ENCODE measurements at regions not wholly inside any gene's neighbourhood (a gene's known extent, or its start where the extent isn't known, plus 50 kb on each side); places are given as distances from the start of the nearest gene placed in this dataset.

DNA sequence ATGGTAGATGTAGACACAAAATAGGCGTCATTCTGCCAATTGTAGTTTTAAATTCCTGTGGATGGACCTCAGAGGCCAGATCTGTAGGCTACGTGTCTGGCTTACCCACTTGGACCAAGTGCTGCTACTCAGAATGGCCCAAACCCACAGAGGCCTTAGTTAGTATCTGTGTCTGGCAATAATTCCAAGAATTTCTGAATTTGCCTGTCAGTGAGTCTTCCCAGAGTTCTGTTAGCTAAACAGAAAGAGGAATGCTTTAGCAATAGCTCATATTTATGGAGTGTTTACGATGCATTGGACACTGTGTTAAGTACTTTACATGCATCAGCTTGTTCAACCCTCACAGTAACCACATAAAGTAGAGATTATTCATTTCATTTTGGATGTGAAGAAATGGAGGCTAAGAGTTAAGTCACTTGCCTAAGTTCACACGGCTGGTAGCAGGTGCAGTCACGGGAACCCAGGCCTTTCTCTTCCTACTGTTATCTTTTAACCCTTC lies 231.8 kb downstream of the PTEN start:
- TF ChIP-seq CTCF (IDR thresholded peaks at IDR 0.05): no peak

GRCh38 chr10:88095778-88096431 lies 232.5 kb downstream of the PTEN start:
- TF ChIP-seq CTCF (IDR thresholded peaks at IDR 0.05): no peak

- TF ChIP-seq CTCF (IDR thresholded peaks at IDR 0.05): no peak
These were observed 233.7 kb downstream of the PTEN start for GRCh38 chr10:88097092-88097516.

DNA sequence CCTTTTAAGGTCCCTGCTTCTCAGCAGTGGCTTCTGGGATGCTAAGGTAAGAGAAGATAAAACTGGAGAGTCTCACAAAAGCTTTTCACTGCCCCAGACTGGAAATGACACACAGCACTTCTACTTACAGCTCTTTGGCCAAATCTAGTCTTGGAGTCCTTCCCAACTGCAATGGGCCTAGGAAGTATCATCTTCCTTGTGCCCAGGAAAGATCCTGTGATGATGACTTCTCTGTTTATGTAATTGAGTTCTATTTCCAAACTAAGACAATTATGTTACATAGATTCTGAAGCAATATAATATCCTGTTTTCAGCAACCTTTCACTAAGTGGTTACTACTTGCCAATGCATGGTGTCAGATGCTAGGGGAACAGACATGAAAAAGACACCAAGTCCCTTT lies 234.1 kb downstream of the PTEN start:
- TF ChIP-seq CTCF (IDR thresholded peaks at IDR 0.05): no peak

GRCh38 chr10:88100281-88100680 lies 236.9 kb downstream of the PTEN start:
- no peak for TF ChIP-seq CTCF (IDR thresholded peaks at IDR 0.05)

- no peak for TF ChIP-seq CTCF (IDR thresholded peaks at IDR 0.05)
These were observed 238.2 kb downstream of the PTEN start for GRCh38 chr10:88101666-88102065.

DNA sequence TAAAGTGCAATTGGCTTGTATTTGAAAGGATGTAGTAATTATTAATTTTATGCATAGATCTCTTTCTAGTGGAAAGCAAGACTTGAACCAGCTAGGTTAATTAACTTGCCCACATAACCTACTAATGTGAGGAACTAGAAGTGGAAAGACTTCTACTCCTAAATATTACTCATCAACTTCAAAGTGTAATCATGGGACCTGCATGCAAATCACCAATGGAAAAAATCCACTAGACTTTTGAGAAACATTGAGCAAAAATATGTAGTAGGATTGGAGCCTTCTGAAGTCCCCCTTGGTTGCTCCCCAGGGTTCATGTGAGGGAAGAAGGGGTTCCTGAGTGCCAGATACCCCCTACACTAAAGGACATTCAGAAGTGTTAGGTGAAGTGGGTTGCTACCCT lies 240.2 kb downstream of the PTEN start:
- TF ChIP-seq CTCF (IDR thresholded peaks at IDR 0.05): no peak

DNA sequence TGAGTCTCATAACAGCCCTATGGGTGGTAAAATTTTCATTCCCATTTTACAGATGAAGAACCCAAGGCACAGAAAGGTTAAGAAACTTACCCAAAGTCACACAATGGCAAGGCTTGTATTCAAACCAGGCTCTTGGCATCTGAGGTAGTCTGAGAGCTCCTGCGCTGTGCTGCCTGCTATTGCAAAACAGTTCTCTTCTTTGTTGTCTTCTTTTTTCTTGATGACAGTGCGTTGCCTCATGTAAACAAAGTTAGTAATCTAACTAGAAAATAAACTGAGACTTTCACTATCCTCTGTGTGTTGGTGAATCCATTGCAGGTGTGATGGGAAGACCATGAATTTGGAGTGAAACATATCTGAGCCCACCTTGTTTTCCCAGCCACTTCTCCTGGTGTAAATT lies 240.8 kb downstream of the PTEN start:
- no peak for TF ChIP-seq CTCF (IDR thresholded peaks at IDR 0.05)
